Endothelial cell of umbilical vein (primary cell): ENCODE measurements at regions not wholly inside any gene's neighbourhood (a gene's known extent, or its start where the extent isn't known, plus 50 kb on each side); places are given as distances from the start of the nearest gene placed in this dataset.

Experiments used
- CTCF ChIP-seq, 2 donors: IDR thresholded peaks; 1 replicate in 1 of 2; 2 replicates in 1 of 2; pipeline ENCODE4 v1.5.1; 2011; ENCODE audit warnings: low read length in 2 of 2, mild to moderate bottlenecking in 2 of 2, moderate library complexity in 2 of 2, control low read depth in 1 of 2, inconsistent platforms in 1 of 2, low read depth in 1 of 2; ENCODE audit not compliant: insufficient read depth in 1 of 2; ENCODE audit errors: extremely low read depth in 1 of 2
- EZH2 ChIP-seq: IDR thresholded peaks from 2 replicates; pipeline ENCODE4 v1.6.1; 2012; ENCODE audit warnings: borderline replicate concordance, low read depth, mild to moderate bottlenecking, moderate library complexity, low read length, inconsistent platforms; ENCODE audit not compliant: severe bottlenecking
- FOS ChIP-seq: IDR thresholded peaks from 2 replicates; pipeline ENCODE4 v1.6.1; 2011; ENCODE audit warnings: mild to moderate bottlenecking, low read length, moderate library complexity, borderline replicate concordance; ENCODE audit not compliant: insufficient read depth
- GATA2 ChIP-seq: IDR thresholded peaks from 2 replicates; pipeline ENCODE4 v1.7.0; 2011; ENCODE audit warnings: low read depth, mild to moderate bottlenecking, moderate library complexity, mixed read lengths, low read length; ENCODE audit not compliant: insufficient read length, insufficient read depth
- JUN ChIP-seq: IDR thresholded peaks from 2 replicates; pipeline ENCODE4 v1.6.1; 2011; ENCODE audit warnings: borderline replicate concordance, low read depth; ENCODE audit not compliant: insufficient read length, insufficient read depth
- MAX ChIP-seq: IDR thresholded peaks from 2 replicates; pipeline ENCODE4 v1.6.1; 2011; ENCODE audit not compliant: insufficient read depth, insufficient read length
- POLR2A ChIP-seq: IDR thresholded peaks from 2 replicates; pipeline ENCODE4 v1.6.1; 2012; ENCODE audit warnings: low read depth, mild to moderate bottlenecking, control low read depth, low read length
- POLR2AphosphoS5 ChIP-seq: IDR thresholded peaks from 2 replicates; pipeline ENCODE4 v1.6.1; 2012; ENCODE audit warnings: low read depth, mild to moderate bottlenecking, control low read depth, low read length, moderate library complexity; ENCODE audit not compliant: insufficient read depth

- no peak for TF ChIP-seq CTCF (IDR thresholded peaks at IDR 0.05; ENCODE audit: extremely low read depth in 1 of 2, insufficient read depth in 1 of 2, low read depth in 1 of 2, low read length in 2 of 2)
- no peak for TF ChIP-seq MAX
- no peak for TF ChIP-seq GATA2
- no peak for TF ChIP-seq POLR2AphosphoS5
- no peak for TF ChIP-seq POLR2A
- TF ChIP-seq EZH2, result no peak
- TF ChIP-seq JUN, result no peak
- TF ChIP-seq FOS, result no peak
Measured at GRCh38 chr21:17393413-17393812, 119.4 kb upstream of the CXADR start.
